HCT116 (cell line): ENCODE measurements at regions not wholly inside any gene's neighbourhood (a gene's known extent, or its start where the extent isn't known, plus 50 kb on each side); places are given as distances from the start of the nearest gene placed in this dataset.

Experiments used
- ATAC-seq: fragments of 200-7000 bp; cut with Tn5 transposase; 2 replicates; pipeline ENCODE4 v1.9.1; 2020; ENCODE audit warnings: mild to moderate bottlenecking, moderate library complexity
- BruUV-seq: library from RNA; stranded (reverse); fragments of 400-500 nt; replicated peaks from 2 replicates; lab custom pipeline; 2021; lab: Mats Ljungman, UMichigan
- CTCF ChIA-PET: fragments of 300-600 bp; sonication (Branson Sonifier 250); formaldehyde crosslinking; loops from one replicate; lab custom pipeline; 2021; ENCODE audit warnings: antibody characterized with exemption; lab: Charles Lee
- POLR2A ChIA-PET: fragments of 300-600, 350-600 bp; sonication (Branson Sonifier 250); formaldehyde crosslinking; loops from one replicate; lab custom pipeline; 2021; ENCODE audit warnings: antibody characterized with exemption; lab: Charles Lee
- RAD21 ChIA-PET, 2 experiments: fragments of 300-600 bp; sonication (Branson Sonifier 250); formaldehyde crosslinking; loops; one replicate each; lab custom pipeline; 2023; ENCODE audit warnings: low total read pairs in 2 of 2; ENCODE audit not compliant: uncharacterized antibody in 2 of 2, unreplicated experiment in 2 of 2, low non-redundant PET in 1 of 2; lab: Charles Lee
- DNase-seq: peaks from one replicate; pipeline ENCODE4 v3.0.0-alpha.2; 2010; ENCODE audit warnings: low read depth, low spot score
- H2AFZ ChIP-seq: fragments of 200-600 bp; shearing (Covaris generic), sonication (generic); 2 replicates; pipeline ENCODE4 v1.6.1; 2017; ENCODE audit warnings: low read depth, mixed run types, mixed read lengths, antibody characterized with exemption, low read length; ENCODE audit not compliant: poor library complexity, severe bottlenecking
- H3K27ac ChIP-seq: 2 replicates; pipeline ENCODE4 v1.5.1; 2012; ENCODE audit warnings: low read depth, low read length
- H3K27me3 ChIP-seq: fragments of 200-600 bp; sonication (generic); 2 replicates; pipeline ENCODE4 v1.6.1; 2016; ENCODE audit warnings: mixed run types, low read length, mixed read lengths; ENCODE audit not compliant: insufficient read depth
- H3K36me3 ChIP-seq, 2 experiments: fragments of 200-500 bp in 1 of 2; fragments of 200-600 bp in 1 of 2; sonication (Bioruptor generic) in 1 of 2; sonication (generic) in 1 of 2; 2 replicates each; pipeline versions ENCODE4 v1.5.1 to v1.6.1; 2014 to 2016; ENCODE audit warnings: low read length in 2 of 2, inconsistent platforms in 1 of 2, mixed read lengths in 1 of 2, mixed run types in 1 of 2; ENCODE audit not compliant: insufficient read depth in 2 of 2, control insufficient read depth in 1 of 2
- H3K4me1 ChIP-seq, 2 experiments: fragments of 200-600 bp in 1 of 2; sonication (generic) in 1 of 2; 2 replicates each; pipeline versions ENCODE4 v1.5.1 to v1.6.1; 2012 to 2017; ENCODE audit warnings: low read length in 2 of 2, inconsistent platforms in 1 of 2, mild to moderate bottlenecking in 1 of 2, mixed read lengths in 1 of 2, mixed run types in 1 of 2, moderate library complexity in 1 of 2; ENCODE audit not compliant: insufficient read depth in 2 of 2, control insufficient read depth in 1 of 2
- H3K4me2 ChIP-seq: fragments of 200-600 bp; sonication (generic); 2 replicates; pipeline ENCODE4 v1.6.1; 2017; ENCODE audit warnings: mixed run types, low read length, mixed read lengths
- H3K4me3 ChIP-seq, 2 experiments: fragments of 200-600 bp in 1 of 2; sonication (generic) in 1 of 2; replicated peaks in 1 of 2; 2 replicates each; pipeline ENCODE4 v1.5.1; 2011 to 2016; ENCODE audit warnings: low read length in 2 of 2, control low read depth in 1 of 2, low read depth in 1 of 2, mild to moderate bottlenecking in 1 of 2, mixed read lengths in 1 of 2, mixed run types in 1 of 2
- H3K79me2 ChIP-seq: fragments of 200-600 bp; sonication (generic); 2 replicates; pipeline ENCODE4 v1.6.1; 2017; ENCODE audit warnings: mild to moderate bottlenecking, mixed run types, low read length, moderate library complexity, mixed read lengths; ENCODE audit not compliant: insufficient read depth
- H3K9ac ChIP-seq: fragments of 200-600 bp; sonication (generic); 2 replicates; pipeline ENCODE4 v1.6.1; 2016; ENCODE audit warnings: low read length, mixed read lengths
- H3K9me2 ChIP-seq: fragments of 200-600 bp; sonication (generic), shearing (Covaris generic); 2 replicates; pipeline ENCODE4 v1.6.1; 2017; ENCODE audit warnings: mixed run types, mild to moderate bottlenecking, moderate library complexity; ENCODE audit not compliant: insufficient read depth
- H3K9me3 ChIP-seq, 2 experiments: fragments of 200-500 bp in 1 of 2; fragments of 200-600 bp in 1 of 2; sonication (Bioruptor generic) in 1 of 2; sonication (generic) in 1 of 2; 2 replicates each; pipeline ENCODE4 v1.6.1; 2014 to 2017; ENCODE audit warnings: low read length in 2 of 2, mixed read lengths in 2 of 2, inconsistent platforms in 1 of 2, low read depth in 1 of 2, mild to moderate bottlenecking in 1 of 2, mixed run types in 1 of 2, moderate library complexity in 1 of 2; ENCODE audit not compliant: control insufficient read depth in 1 of 2, insufficient read depth in 1 of 2
- H4K20me1 ChIP-seq: fragments of 200-600 bp; sonication (generic), shearing (Covaris generic); 2 replicates; pipeline ENCODE4 v1.6.1; 2017; ENCODE audit warnings: mixed run types, mild to moderate bottlenecking, moderate library complexity; ENCODE audit not compliant: insufficient read depth
- ELF1 ChIP-seq: IDR thresholded peaks from 2 replicates; pipeline ENCODE4 v1.6.1; 2012; ENCODE audit warnings: low read depth, borderline replicate concordance
- EZH2 ChIP-seq: fragments of 200-600 bp; sonication (generic); IDR thresholded peaks from 2 replicates; pipeline ENCODE4 v1.6.1; 2017; ENCODE audit warnings: antibody characterized with exemption, mixed run types
- POLR2AphosphoS5 ChIP-seq: IDR thresholded peaks from 2 replicates; pipeline ENCODE4 v1.6.1; 2011; ENCODE audit warnings: mild to moderate bottlenecking, low read depth, low read length, moderate library complexity
- intact Hi-C: fragments of 100-400 bp; cut with micrococcal nuclease; formaldehyde crosslinking; loops from 2 replicates; pipeline ENCODE4 v1.10.0; 2022
- TF ChIP-seq, protein P1 (sequence below), 3 experiments: fragments of 200-600 bp in 1 of 3; sonication (generic) in 1 of 3; IDR thresholded peaks in 2 of 3; conservative IDR thresholded peaks in 1 of 3; 2 replicates each; pipeline ENCODE4 v1.5.1; 2012 to 2017; ENCODE audit warnings: low read depth in 2 of 3, low read length in 2 of 3, antibody characterized with exemption in 1 of 3, borderline replicate concordance in 1 of 3, control low read depth in 1 of 3, mild to moderate bottlenecking in 1 of 3, mixed read lengths in 1 of 3, mixed run types in 1 of 3, moderate library complexity in 1 of 3; ENCODE audit not compliant: insufficient read depth in 1 of 3
- TF ChIP-seq, protein P2 (sequence below): IDR thresholded peaks from 2 replicates; pipeline ENCODE4 v1.6.1; 2011; ENCODE audit warnings: mild to moderate bottlenecking, low read length, moderate library complexity; ENCODE audit not compliant: insufficient replicate concordance; ENCODE audit errors: extremely low read depth

DNA sequence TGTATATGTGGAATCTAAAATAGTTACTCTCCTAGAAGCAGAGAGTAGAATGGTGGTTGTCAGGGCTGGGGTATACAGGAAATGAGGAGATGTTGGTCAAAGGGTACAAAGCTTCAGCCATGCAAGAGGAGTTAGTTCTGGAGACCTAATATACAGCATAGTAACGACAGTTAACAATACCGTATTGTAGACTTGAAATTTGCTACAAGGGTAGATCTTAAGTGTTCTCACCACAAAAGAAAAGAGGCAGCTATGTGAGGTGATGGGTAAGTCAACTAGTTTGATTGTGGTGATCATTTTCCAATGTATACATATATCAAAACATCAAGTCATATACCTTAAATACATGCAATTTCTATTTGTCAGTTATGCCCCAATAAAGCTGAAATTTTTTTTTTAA lies 98.2 kb upstream of the CYP1B1 start:
- Histone ChIP-seq H3K4me3 (no peak overlapping the region), H3K9ac (no peak overlapping the region), H3K4me1 (peaks cover 0 to 5% of the 10 kb centered on the region in 2 experiments; a peak in 1 of 4 replicates), H4K20me1 (no peaks in the 10 kb centered on the region), H3K4me2 (no peak overlapping the region), H3K9me3 (no peaks in the 10 kb centered on the region), H3K27me3 (no peaks in the 10 kb centered on the region), H3K27ac (no peak overlapping the region), H2AFZ (no peak overlapping the region), H3K36me3 (no peaks in the 10 kb centered on the region), H3K9me2 (no peaks in the 10 kb centered on the region), H3K79me2 (no peaks in the 10 kb centered on the region)
- ATAC-seq (no peak), DNase-seq (no peak)
- ChIA-PET RAD21 (no interaction called here), CTCF (interaction anchor here (1.1 kb wide), 1 partner anchor 11 kb away, joined by 3 read pairs; no protein-coding TSS in a partner anchor), POLR2A (no interaction called here)
- TF ChIP-seq POLR2AphosphoS5 (no peak), ELF1 (no peak), EZH2 (no peak)
- TF ChIP-seq, protein P1, sequence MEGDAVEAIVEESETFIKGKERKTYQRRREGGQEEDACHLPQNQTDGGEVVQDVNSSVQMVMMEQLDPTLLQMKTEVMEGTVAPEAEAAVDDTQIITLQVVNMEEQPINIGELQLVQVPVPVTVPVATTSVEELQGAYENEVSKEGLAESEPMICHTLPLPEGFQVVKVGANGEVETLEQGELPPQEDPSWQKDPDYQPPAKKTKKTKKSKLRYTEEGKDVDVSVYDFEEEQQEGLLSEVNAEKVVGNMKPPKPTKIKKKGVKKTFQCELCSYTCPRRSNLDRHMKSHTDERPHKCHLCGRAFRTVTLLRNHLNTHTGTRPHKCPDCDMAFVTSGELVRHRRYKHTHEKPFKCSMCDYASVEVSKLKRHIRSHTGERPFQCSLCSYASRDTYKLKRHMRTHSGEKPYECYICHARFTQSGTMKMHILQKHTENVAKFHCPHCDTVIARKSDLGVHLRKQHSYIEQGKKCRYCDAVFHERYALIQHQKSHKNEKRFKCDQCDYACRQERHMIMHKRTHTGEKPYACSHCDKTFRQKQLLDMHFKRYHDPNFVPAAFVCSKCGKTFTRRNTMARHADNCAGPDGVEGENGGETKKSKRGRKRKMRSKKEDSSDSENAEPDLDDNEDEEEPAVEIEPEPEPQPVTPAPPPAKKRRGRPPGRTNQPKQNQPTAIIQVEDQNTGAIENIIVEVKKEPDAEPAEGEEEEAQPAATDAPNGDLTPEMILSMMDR (IDR thresholded peaks at IDR 0.05 in 2 of 3, conservative IDR thresholded peaks at IDR 0.05 in 1 of 3; ENCODE audit: borderline replicate concordance in 1 of 3, insufficient read depth in 1 of 3, low read depth in 2 of 3, low read length in 2 of 3): no peak
- TF ChIP-seq, protein P2, sequence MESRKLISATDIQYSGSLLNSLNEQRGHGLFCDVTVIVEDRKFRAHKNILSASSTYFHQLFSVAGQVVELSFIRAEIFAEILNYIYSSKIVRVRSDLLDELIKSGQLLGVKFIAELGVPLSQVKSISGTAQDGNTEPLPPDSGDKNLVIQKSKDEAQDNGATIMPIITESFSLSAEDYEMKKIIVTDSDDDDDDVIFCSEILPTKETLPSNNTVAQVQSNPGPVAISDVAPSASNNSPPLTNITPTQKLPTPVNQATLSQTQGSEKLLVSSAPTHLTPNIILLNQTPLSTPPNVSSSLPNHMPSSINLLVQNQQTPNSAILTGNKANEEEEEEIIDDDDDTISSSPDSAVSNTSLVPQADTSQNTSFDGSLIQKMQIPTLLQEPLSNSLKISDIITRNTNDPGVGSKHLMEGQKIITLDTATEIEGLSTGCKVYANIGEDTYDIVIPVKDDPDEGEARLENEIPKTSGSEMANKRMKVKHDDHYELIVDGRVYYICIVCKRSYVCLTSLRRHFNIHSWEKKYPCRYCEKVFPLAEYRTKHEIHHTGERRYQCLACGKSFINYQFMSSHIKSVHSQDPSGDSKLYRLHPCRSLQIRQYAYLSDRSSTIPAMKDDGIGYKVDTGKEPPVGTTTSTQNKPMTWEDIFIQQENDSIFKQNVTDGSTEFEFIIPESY: no peak
- intact Hi-C loops: no loop called here
- BruUV-seq: no TSS peak
